Gastroesophageal sphincter (tissue), 3 donors: ENCODE measurements at regions not wholly inside any gene's neighbourhood (a gene's known extent, or its start where the extent isn't known, plus 50 kb on each side); places are given as distances from the start of the nearest gene placed in this dataset.

ENCODE experiments used
- CTCF ChIP-seq, 4 experiments: fragments of 200-600 bp in 2 of 4; fragments of 450-650 bp in 2 of 4; sonication (generic) in 1 of 4; IDR thresholded peaks; one replicate each; pipeline ENCODE4 v1.5.1; 2017 to 2019; ENCODE audit warnings: antibody characterized with exemption in 4 of 4, mild to moderate bottlenecking in 2 of 4, moderate library complexity in 2 of 4
- EP300 ChIP-seq: sonication (generic); formaldehyde crosslinking; IDR thresholded peaks from one replicate; pipeline ENCODE4 v1.6.1; 2017; ENCODE audit warnings: antibody characterized with exemption, mild to moderate bottlenecking
- POLR2A ChIP-seq, 2 donors: fragments of 450-650 bp; IDR thresholded peaks; one replicate each; pipeline ENCODE4 v1.6.1; 2017; ENCODE audit warnings: antibody characterized with exemption in 2 of 2, mild to moderate bottlenecking in 2 of 2, moderate library complexity in 1 of 2

- TF ChIP-seq CTCF (IDR thresholded peaks at IDR 0.05) (no peak), EP300 (no peak), POLR2A (IDR thresholded peaks at IDR 0.05) (no peak)
These were observed 135.8 kb upstream of the CENPW start for GRCh38 chr6:126204126-126204525.
